ENCODE measurements at regions not wholly inside any gene's neighbourhood (a gene's known extent, or its start where the extent isn't known, plus 50 kb on each side); places are given as distances from the start of the nearest gene placed in this dataset.

- Histone ChIP-seq H3K14ac (ENCODE audit: insufficient read length) (no peak overlapping the region), H3K23ac (ENCODE audit: insufficient read length) (no peak overlapping the region), H2BK120ac (replicated peaks; ENCODE audit: low read depth, low read length) (no peak overlapping the region), H2AFZ (ENCODE audit: low read length) (no peak overlapping the region), H3K9ac (replicated peaks in 1 of 4; ENCODE audit: extremely low read depth in 1 of 4, low read depth in 3 of 4, low read length in 3 of 4) (no peak overlapping the region), H2BK12ac (ENCODE audit: low read depth, low read length) (no peak overlapping the region), H3K79me2 (ENCODE audit: control insufficient read depth in 1 of 2, insufficient read depth in 2 of 2, low read length in 2 of 2) (no peaks in the 10 kb centered on the region), H3K4me3 (ENCODE audit: extremely low read depth in 1 of 4, insufficient read depth in 2 of 4, low read depth in 3 of 4, low read length in 4 of 4) (no peak overlapping the region), H2BK20ac (ENCODE audit: low read length) (no peak overlapping the region), H3K4me2 (ENCODE audit: insufficient read depth in 1 of 2, low read depth in 2 of 2, low read length in 2 of 2) (no peak overlapping the region), H2BK15ac (ENCODE audit: low read length) (no peak overlapping the region), H4K8ac (ENCODE audit: extremely low read depth, insufficient read depth, low read length) (no peak overlapping the region), H4K5ac (ENCODE audit: insufficient read length, low read depth, low read length) (no peak overlapping the region), H2BK5ac (ENCODE audit: low read depth, low read length) (no peak overlapping the region), H3K9me3 (ENCODE audit: insufficient read depth in 2 of 2, low read depth in 1 of 2, low read length in 1 of 2) (no peaks in the 10 kb centered on the region), H3K4me1 (replicated peaks in 1 of 4; ENCODE audit: control insufficient read depth in 3 of 4, insufficient read depth in 4 of 4, low read length in 3 of 4) (peaks cover 0 to 5% (median 0%) of the 10 kb centered on the region in 4 experiments; a peak in 1 of 7 replicates), H2AK5ac (ENCODE audit: low read depth, low read length) (no peak overlapping the region), H3K36me3 (ENCODE audit: control insufficient read depth in 2 of 4, insufficient read depth in 4 of 4, low read length in 3 of 4) (no peaks in the 10 kb centered on the region), H3K56ac (replicated peaks; ENCODE audit: insufficient read length, low read depth, low read length) (no peak overlapping the region), H3K27ac (ENCODE audit: low read depth, low read length) (no peak overlapping the region), H3K27me3 (replicated peaks in 1 of 4; ENCODE audit: control insufficient read depth in 3 of 4, extremely low read depth in 1 of 4, insufficient read depth in 3 of 4, low read length in 3 of 4) (no peaks in the 10 kb centered on the region), H4K20me1 (replicated peaks in 1 of 2; ENCODE audit: control insufficient read depth in 1 of 2, insufficient read depth in 2 of 2, low read length in 2 of 2) (no peaks in the 10 kb centered on the region), H3K79me1 (ENCODE audit: low read depth, low read length) (no peaks in the 10 kb centered on the region), H3K4ac (replicated peaks; ENCODE audit: insufficient read length, low read depth, low read length) (no peak overlapping the region), H3K18ac (ENCODE audit: extremely low read depth, low read length) (no peak overlapping the region), H3K23me2 (ENCODE audit: low read depth, low read length) (no peaks in the 10 kb centered on the region), H4K91ac (replicated peaks; ENCODE audit: insufficient read length, low read length) (no peak overlapping the region)
- ChIA-PET CTCF (ENCODE audit: partially characterized antibody) (no interaction called here), POLR2A (ENCODE audit: partially characterized antibody) (no interaction called here)
- DNase-seq (ENCODE audit: low read depth in 1 of 2, low spot score in 2 of 2) (no peak), FAIRE-seq (no peak)
- WGBS, 2 experiments (ENCODE audit: extremely low coverage in 1 of 2, insufficient coverage in 1 of 2, insufficient read length in 1 of 2, insufficient replicate concordance in 2 of 2, low coverage in 1 of 2, low lambda C conversion rate in 2 of 2, missing lambda C conversion rate in 1 of 2), result 88% methylated on average over 2 of the region's 2 CpGs; no CpG with 5 or more reads in 1 of the 2 experiments
- 0 out of 2 replicates have a peak, but pooled peaks have one; percentile 20 for TF ChIP-seq CEBPB (IDR thresholded peaks at IDR 0.05; ENCODE audit: low read depth, low read length)
- no peak for TF ChIP-seq USF2 (IDR thresholded peaks at IDR 0.05; ENCODE audit: low read length)
- no peak for TF ChIP-seq TAF7 (optimal IDR thresholded peaks at IDR 0.05; ENCODE audit: borderline replicate concordance, low read depth, low read length)
- TF ChIP-seq SIX5 (IDR thresholded peaks at IDR 0.05; ENCODE audit: low read depth, low read length), result no peak
- TF ChIP-seq PHF8 (conservative IDR thresholded peaks at IDR 0.05; ENCODE audit: low read depth, low read length), result no peak
- TF ChIP-seq EP300 (IDR thresholded peaks at IDR 0.05; ENCODE audit: borderline replicate concordance in 1 of 2, low read depth in 2 of 2, low read length in 2 of 2), result no peak
These were observed 82.3 kb upstream of the NRG3 start for GRCh38 chr10:81792729-81793128.
